H1 (cell line): ENCODE measurements at regions not wholly inside any gene's neighbourhood (a gene's known extent, or its start where the extent isn't known, plus 50 kb on each side); places are given as distances from the start of the nearest gene placed in this dataset.

Source experiments
- CBX5 ChIP-seq: fragments of 300-800, 300-1000 bp; sonication (generic); IDR thresholded peaks from 2 replicates; pipeline ENCODE4 v1.7.1; 2016; ENCODE audit warnings: antibody characterized with exemption, low read length, low read depth
- CTBP2 ChIP-seq: IDR thresholded peaks from 2 replicates; pipeline ENCODE4 v1.7.0; 2011; ENCODE audit warnings: borderline replicate concordance, mild to moderate bottlenecking, moderate library complexity, mixed read lengths, low read length; ENCODE audit not compliant: insufficient read depth, insufficient read length
- MAX ChIP-seq: IDR thresholded peaks from 2 replicates; pipeline ENCODE4 v1.6.1; 2012; ENCODE audit warnings: inconsistent platforms
- POLR2A ChIP-seq, 2 experiments: IDR thresholded peaks; 1 replicate in 1 of 2; 2 replicates in 1 of 2; pipeline ENCODE4 v1.6.1; 2011; ENCODE audit warnings: low read depth in 2 of 2, low read length in 2 of 2, mild to moderate bottlenecking in 2 of 2; ENCODE audit errors: control extremely low read depth in 1 of 2
- POLR2AphosphoS5 ChIP-seq: IDR thresholded peaks from 2 replicates; pipeline ENCODE4 v1.6.1; 2011; ENCODE audit warnings: low read depth, low read length
- RBBP5 ChIP-seq: IDR thresholded peaks from 2 replicates; pipeline ENCODE4 v1.7.1; 2012; ENCODE audit warnings: low read depth, mild to moderate bottlenecking, inconsistent platforms, low read length, moderate library complexity, borderline replicate concordance
- RXRA ChIP-seq: IDR thresholded peaks from 2 replicates; pipeline ENCODE4 v1.6.1; 2011; ENCODE audit warnings: low read depth, mild to moderate bottlenecking, low read length, moderate library complexity; ENCODE audit not compliant: insufficient read depth
- SP1 ChIP-seq: IDR thresholded peaks from 2 replicates; pipeline ENCODE4 v1.6.1; 2011; ENCODE audit warnings: low read depth, low read length
- TF ChIP-seq, protein P1 (sequence below), 3 experiments: IDR thresholded peaks; 1 replicate in 2 of 3; 2 replicates in 1 of 3; pipeline versions ENCODE4 v1.5.1 to v1.6.1; 2011; ENCODE audit warnings: low read length in 3 of 3, mild to moderate bottlenecking in 3 of 3, inconsistent platforms in 2 of 3, low read depth in 1 of 3, moderate library complexity in 1 of 3; ENCODE audit not compliant: insufficient read depth in 1 of 3; ENCODE audit errors: control extremely low read depth in 1 of 3

- no peak for TF ChIP-seq POLR2AphosphoS5
- no peak for TF ChIP-seq RXRA
- TF ChIP-seq, protein P1, sequence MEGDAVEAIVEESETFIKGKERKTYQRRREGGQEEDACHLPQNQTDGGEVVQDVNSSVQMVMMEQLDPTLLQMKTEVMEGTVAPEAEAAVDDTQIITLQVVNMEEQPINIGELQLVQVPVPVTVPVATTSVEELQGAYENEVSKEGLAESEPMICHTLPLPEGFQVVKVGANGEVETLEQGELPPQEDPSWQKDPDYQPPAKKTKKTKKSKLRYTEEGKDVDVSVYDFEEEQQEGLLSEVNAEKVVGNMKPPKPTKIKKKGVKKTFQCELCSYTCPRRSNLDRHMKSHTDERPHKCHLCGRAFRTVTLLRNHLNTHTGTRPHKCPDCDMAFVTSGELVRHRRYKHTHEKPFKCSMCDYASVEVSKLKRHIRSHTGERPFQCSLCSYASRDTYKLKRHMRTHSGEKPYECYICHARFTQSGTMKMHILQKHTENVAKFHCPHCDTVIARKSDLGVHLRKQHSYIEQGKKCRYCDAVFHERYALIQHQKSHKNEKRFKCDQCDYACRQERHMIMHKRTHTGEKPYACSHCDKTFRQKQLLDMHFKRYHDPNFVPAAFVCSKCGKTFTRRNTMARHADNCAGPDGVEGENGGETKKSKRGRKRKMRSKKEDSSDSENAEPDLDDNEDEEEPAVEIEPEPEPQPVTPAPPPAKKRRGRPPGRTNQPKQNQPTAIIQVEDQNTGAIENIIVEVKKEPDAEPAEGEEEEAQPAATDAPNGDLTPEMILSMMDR (IDR thresholded peaks at IDR 0.05; ENCODE audit: control extremely low read depth in 1 of 3, insufficient read depth in 1 of 3, low read depth in 1 of 3, low read length in 3 of 3), result no peak
- no peak for TF ChIP-seq SP1
- TF ChIP-seq CBX5, result no peak
- no peak for TF ChIP-seq POLR2A (IDR thresholded peaks at IDR 0.05; ENCODE audit: control extremely low read depth in 1 of 2, low read depth in 2 of 2, low read length in 2 of 2)
- no peak for TF ChIP-seq RBBP5
- no peak for TF ChIP-seq CTBP2
- TF ChIP-seq MAX, result no peak
These were observed 221.9 kb upstream of the GRIA4 start for GRCh38 chr11:105388006-105388405.
